Erythroblast (primary cell): ENCODE measurements at regions not wholly inside any gene's neighbourhood (a gene's known extent, or its start where the extent isn't known, plus 50 kb on each side); places are given as distances from the start of the nearest gene placed in this dataset.

Source experiments
- GATA1 ChIP-seq: IDR thresholded peaks from 2 replicates; pipeline ENCODE4 v1.6.1; 2011; ENCODE audit warnings: low read depth, mild to moderate bottlenecking, control low read depth, low read length, moderate library complexity
- POLR2A ChIP-seq: IDR thresholded peaks from 2 replicates; pipeline ENCODE4 v1.6.1; 2011; ENCODE audit warnings: mild to moderate bottlenecking, low read length

GRCh38 chr2:126771501-126772195 is 115.7 kb downstream of the GYPC start:
- TF ChIP-seq POLR2A (no peak), GATA1 (no peak)
